Adrenal gland (tissue), 9 donors: ENCODE measurements at regions not wholly inside any gene's neighbourhood (a gene's known extent, or its start where the extent isn't known, plus 50 kb on each side); places are given as distances from the start of the nearest gene placed in this dataset.

Experiments
- DNase-seq, 7 donors: peaks; one replicate each; pipeline ENCODE4 v3.0.0-alpha.2; 2019 to 2020
- H3K27ac ChIP-seq, 5 donors: fragments of 200-600 bp; sonication (generic) in 4 of 5; 1 replicate in 3 of 5; 2 replicates in 2 of 5; pipeline versions ENCODE4 v1.5.1 to v1.8.0; 2016 to 2020; ENCODE audit warnings: mild to moderate bottlenecking in 1 of 5
- H3K27me3 ChIP-seq: fragments of 200-600 bp; 2 replicates; pipeline ENCODE4 v1.8.0; 2021
- H3K36me3 ChIP-seq, 2 donors: fragments of 200-600 bp; replicated peaks in 1 of 2; 1 replicate in 1 of 2; 2 replicates in 1 of 2; pipeline versions ENCODE4 v1.5.1 to v1.8.0; 2018 to 2022
- H3K4me1 ChIP-seq, 2 donors: fragments of 200-600 bp; replicated peaks in 1 of 2; 1 replicate in 1 of 2; 2 replicates in 1 of 2; pipeline versions ENCODE4 v1.5.1 to v1.8.0; 2018 to 2021
- H3K4me3 ChIP-seq, 4 donors: fragments of 200-600 bp; sonication (generic) in 3 of 4; one replicate each; pipeline ENCODE4 v1.5.1; 2016 to 2018
- H3K9me3 ChIP-seq, 3 donors: fragments of 200-600 bp; sonication (generic) in 1 of 3; replicated peaks in 1 of 3; 1 replicate in 2 of 3; 2 replicates in 1 of 3; pipeline versions ENCODE4 v1.5.1 to v1.8.0; 2016 to 2021
- CTCF ChIP-seq, 6 experiments: fragments of 450-650 bp in 4 of 6; fragments of 200-600 bp in 2 of 6; sonication (generic) in 1 of 6; IDR thresholded peaks; 1 replicate in 5 of 6; 2 replicates in 1 of 6; pipeline versions ENCODE4 v1.5.1 to v1.8.0; 2016 to 2021; ENCODE audit warnings: antibody characterized with exemption in 6 of 6, mild to moderate bottlenecking in 2 of 6, moderate library complexity in 1 of 6
- POLR2A ChIP-seq, 2 donors: fragments of 450-650 bp; IDR thresholded peaks; one replicate each; pipeline ENCODE4 v1.6.1; 2017; ENCODE audit warnings: antibody characterized with exemption in 2 of 2, mild to moderate bottlenecking in 2 of 2, moderate library complexity in 1 of 2
- WGBS, 4 donors: extraction: QIAGEN DNeasy Blood & Tissue Kit in 2 of 4; methylation state at CpG; one replicate each; pipeline versions ENCODE4 v1.1.5 to v1.1.7; 2013 to 2017; 5-methylcytosine and 5-hydroxymethylcytosine counted together
- intact Hi-C, 2 donors: fragments of 100-400 bp; cut with DNase I; formaldehyde crosslinking; loops; one replicate each; pipeline versions ENCODE4 v1.14.1 to v1.15.0; 2022 to 2023
- donor health status: healthy with polysubstance abuse.
- donor health status: Bipolar disorder and iron deficiency.
- donor health status: DM: yes; HTN: yes; CAD: no.
- donor health status: DM: no; HTN: no; CAD: no.
- donor health status: DM: no; HTN: no; CAD: no.

GRCh38 chr12:34198924-34199323, 176.6 kb downstream of the ALG10 start:
- 59 to 68% (median 62%) methylated on average over 7 of the region's 7 CpGs for WGBS, 4 donors
- no peaks in the 10 kb centered on the region for H3K27me3 ChIP-seq
- H3K36me3 ChIP-seq: no peaks in the 10 kb centered on the region
- H3K4me1 ChIP-seq: no peaks in the 10 kb centered on the region
- no peak for DNase-seq
- H3K27ac ChIP-seq: no peak overlapping the region
- intact Hi-C loops: no loop called here
- no peaks in the 10 kb centered on the region for H3K9me3 ChIP-seq
- TF ChIP-seq CTCF (IDR thresholded peaks at IDR 0.05) (no peak), POLR2A (IDR thresholded peaks at IDR 0.05) (no peak)
- no peak overlapping the region for H3K4me3 ChIP-seq

- H3K27me3 ChIP-seq: no peaks in the 10 kb centered on the region
- no peaks in the 10 kb centered on the region for H3K9me3 ChIP-seq
- no peak for DNase-seq
- no peak overlapping the region for H3K27ac ChIP-seq
- 80 to 84% (median 82%) methylated on average over 17 to 27 of the region's 27 CpGs for WGBS, 4 donors
- no peak for TF ChIP-seq CTCF (IDR thresholded peaks at IDR 0.05)
- H3K4me3 ChIP-seq: no peak overlapping the region
- H3K4me1 ChIP-seq: no peaks in the 10 kb centered on the region
- intact Hi-C loops: no loop called here
- H3K36me3 ChIP-seq: no peaks in the 10 kb centered on the region
These were observed 181.7 kb downstream of the ALG10 start for GRCh38 chr12:34203866-34204620.

GRCh38 chr12:34204830-34205285, 182.6 kb downstream of the ALG10 start:
- Histone ChIP-seq H3K36me3 (no peaks in the 10 kb centered on the region), H3K4me1 (no peaks in the 10 kb centered on the region), H3K4me3 (no peak overlapping the region), H3K9me3 (no peaks in the 10 kb centered on the region), H3K27ac (no peak overlapping the region), H3K27me3 (no peaks in the 10 kb centered on the region)
- no peak for TF ChIP-seq POLR2A (IDR thresholded peaks at IDR 0.05)
- TF ChIP-seq CTCF (IDR thresholded peaks at IDR 0.05): no peak
- 75 to 85% (median 77%) methylated on average over 12 of the region's 12 CpGs for WGBS, 4 donors
- DNase-seq: no peak
- intact Hi-C loops: no loop called here

GRCh38 chr12:34205401-34205800, 183.1 kb downstream of the ALG10 start:
- TF ChIP-seq CTCF (IDR thresholded peaks at IDR 0.05): no peak
- no peak for TF ChIP-seq POLR2A (IDR thresholded peaks at IDR 0.05)
- Histone ChIP-seq H3K9me3 (no peaks in the 10 kb centered on the region), H3K27ac (no peak overlapping the region), H3K4me1 (no peaks in the 10 kb centered on the region), H3K27me3 (no peaks in the 10 kb centered on the region), H3K36me3 (no peaks in the 10 kb centered on the region), H3K4me3 (no peak overlapping the region)
- intact Hi-C loops: no loop called here
- no peak for DNase-seq
- 89 to 93% (median 91%) methylated on average over 13 to 24 of the region's 24 CpGs for WGBS, 4 donors
